IMR-90 (cell line): ENCODE measurements at regions not wholly inside any gene's neighbourhood (a gene's known extent, or its start where the extent isn't known, plus 50 kb on each side); places are given as distances from the start of the nearest gene placed in this dataset.

Experiments used
- ATAC-seq: fragments of 200-7000 bp; cut with Tn5 transposase; 2 replicates; pipeline ENCODE4 v1.9.1; 2020; ENCODE audit warnings: low read depth, mild to moderate bottlenecking, moderate library complexity
- BruUV-seq: library from RNA; stranded (reverse); fragments of 400-500 nt; replicated peaks from 2 replicates; lab custom pipeline; 2021; lab: Mats Ljungman, UMichigan
- CTCF ChIA-PET: fragments of 300-600 bp; formaldehyde crosslinking; extraction: SDS; loops from one replicate; lab custom pipeline; 2021; ENCODE audit warnings: antibody characterized with exemption; lab: Yijun Ruan, JAX
- POLR2A ChIA-PET: fragments of 300-600 bp; sonication (Branson Sonifier 250); formaldehyde crosslinking; loops from one replicate; lab custom pipeline; 2022; ENCODE audit warnings: antibody characterized with exemption; ENCODE audit not compliant: unreplicated experiment; lab: Charles Lee
- DNase-seq: peaks from one replicate; pipeline ENCODE4 v3.0.0; 2013
- H2AFZ ChIP-seq: replicated peaks from 2 replicates; pipeline ENCODE3; 2013; ENCODE audit warnings: low read length, mild to moderate bottlenecking; ENCODE audit not compliant: poor library complexity
- H2AK5ac ChIP-seq: 2 replicates; pipeline ENCODE4 v1.6.1; 2013; ENCODE audit warnings: low read depth, low read length, inconsistent platforms
- H2AK9ac ChIP-seq: replicated peaks from 2 replicates; pipeline ENCODE3; 2013; ENCODE audit warnings: mild to moderate bottlenecking, low read depth, low read length, moderate library complexity; ENCODE audit not compliant: poor library complexity
- H2BK120ac ChIP-seq: 2 replicates; pipeline ENCODE4 v1.6.1; 2013; ENCODE audit warnings: low read depth, low read length, inconsistent platforms
- H2BK15ac ChIP-seq: 3 replicates; pipeline ENCODE4 v1.6.1; 2013; ENCODE audit warnings: low read depth, low read length, inconsistent platforms
- H2BK20ac ChIP-seq: 2 replicates; pipeline ENCODE4 v1.6.1; 2013; ENCODE audit warnings: low read depth, mild to moderate bottlenecking, inconsistent platforms, low read length, moderate library complexity
- H2BK5ac ChIP-seq: 2 replicates; pipeline ENCODE4 v1.6.1; 2013; ENCODE audit warnings: mild to moderate bottlenecking, low read depth, low read length, inconsistent platforms; ENCODE audit not compliant: poor library complexity, severe bottlenecking
- H3K14ac ChIP-seq: replicated peaks from 2 replicates; pipeline ENCODE4 v1.6.1; 2013; ENCODE audit warnings: low read depth, low read length, inconsistent platforms
- H3K18ac ChIP-seq: 2 replicates; pipeline ENCODE4 v1.6.1; 2013; ENCODE audit warnings: low read depth, low read length, control low read depth
- H3K23ac ChIP-seq: 2 replicates; pipeline ENCODE4 v1.6.1; 2013; ENCODE audit warnings: low read depth, low read length, inconsistent platforms
- H3K27ac ChIP-seq: 2 replicates; pipeline ENCODE4 v1.5.1; 2013; ENCODE audit warnings: mild to moderate bottlenecking, control low read depth, low read length; ENCODE audit not compliant: insufficient read depth
- H3K27me3 ChIP-seq: 2 replicates; pipeline ENCODE4 v1.6.1; 2013; ENCODE audit warnings: low read length; ENCODE audit not compliant: control insufficient read depth, insufficient read depth
- H3K36me3 ChIP-seq: 2 replicates; pipeline ENCODE4 v1.6.1; 2013; ENCODE audit warnings: low read length, mixed read lengths; ENCODE audit not compliant: control insufficient read depth, insufficient read depth
- H3K4ac ChIP-seq: 2 replicates; pipeline ENCODE4 v1.6.1; 2013; ENCODE audit warnings: low read depth, low read length, inconsistent platforms
- H3K4me1 ChIP-seq: 2 replicates; pipeline ENCODE4 v1.6.1; 2013; ENCODE audit warnings: low read length, mixed read lengths; ENCODE audit not compliant: control insufficient read depth, insufficient read depth
- H3K4me2 ChIP-seq: 2 replicates; pipeline ENCODE4 v1.6.1; 2013; ENCODE audit warnings: low read depth, mild to moderate bottlenecking, control low read depth, low read length, moderate library complexity
- H3K4me3 ChIP-seq: 2 replicates; pipeline ENCODE4 v1.5.1; 2013; ENCODE audit warnings: low read depth, mild to moderate bottlenecking, control low read depth, low read length, moderate library complexity; ENCODE audit not compliant: insufficient read depth
- H3K56ac ChIP-seq: 2 replicates; pipeline ENCODE4 v1.6.1; 2013; ENCODE audit warnings: low read length, inconsistent platforms; ENCODE audit not compliant: insufficient read depth; ENCODE audit errors: extremely low read depth
- H3K79me1 ChIP-seq, 2 experiments: 2 replicates each; pipeline ENCODE4 v1.6.1; 2013; ENCODE audit warnings: low read length in 2 of 2, inconsistent platforms in 1 of 2, low read depth in 1 of 2
- H3K9ac ChIP-seq: 2 replicates; pipeline ENCODE4 v1.6.1; 2013; ENCODE audit warnings: low read depth, low read length, control low read depth
- H3K9me1 ChIP-seq: 2 replicates; pipeline ENCODE4 v1.6.1; 2013; ENCODE audit warnings: low read length, inconsistent platforms; ENCODE audit not compliant: insufficient read depth
- H3K9me3 ChIP-seq: 2 replicates; pipeline ENCODE4 v1.6.1; 2013; ENCODE audit warnings: low read length; ENCODE audit not compliant: control insufficient read depth, insufficient read depth
- H4K20me1 ChIP-seq: 2 replicates; pipeline ENCODE4 v1.6.1; 2013; ENCODE audit warnings: low read length, inconsistent platforms; ENCODE audit not compliant: insufficient read depth
- H4K5ac ChIP-seq: 2 replicates; pipeline ENCODE4 v1.6.1; 2013; ENCODE audit warnings: mild to moderate bottlenecking, low read depth, low read length, control low read depth
- H4K8ac ChIP-seq, 2 experiments: 2 replicates each; pipeline ENCODE4 v1.6.1; 2013; ENCODE audit warnings: low read depth in 2 of 2, low read length in 2 of 2, control low read depth in 1 of 2, inconsistent platforms in 1 of 2
- H4K91ac ChIP-seq: 2 replicates; pipeline ENCODE4 v1.6.1; 2013; ENCODE audit warnings: low read depth, low read length, inconsistent platforms; ENCODE audit not compliant: insufficient read depth
- BHLHE40 ChIP-seq: fragments of 150-350 bp; IDR thresholded peaks from 2 replicates; pipeline ENCODE4 v1.6.1; 2016; ENCODE audit warnings: mild to moderate bottlenecking, low read depth, low read length
- CEBPB ChIP-seq: IDR thresholded peaks from 2 replicates; pipeline ENCODE4 v1.6.1; 2012; ENCODE audit warnings: low read depth, low read length, improper control_type of control experiment
- CHD1 ChIP-seq: IDR thresholded peaks from 2 replicates; pipeline ENCODE4 v1.6.1; 2012; ENCODE audit warnings: low read depth, low read length, improper control_type of control experiment
- CTCF ChIP-seq: conservative IDR thresholded peaks from 2 replicates; pipeline ENCODE4 v1.5.1; 2012; ENCODE audit warnings: mild to moderate bottlenecking, low read depth, low read length, improper control_type of control experiment
- ELK1 ChIP-seq: fragments of 150-350 bp; IDR thresholded peaks from 2 replicates; pipeline ENCODE4 v1.6.1; 2016; ENCODE audit warnings: low read depth, mild to moderate bottlenecking, low read length, moderate library complexity, borderline replicate concordance
- FOS ChIP-seq: fragments of 150-350 bp; IDR thresholded peaks from 2 replicates; pipeline ENCODE4 v1.6.1; 2016; ENCODE audit warnings: low read depth, low read length
- MAFK ChIP-seq: IDR thresholded peaks from 2 replicates; pipeline ENCODE4 v1.6.1; 2012; ENCODE audit warnings: low read depth, low read length, improper control_type of control experiment
- MXI1 ChIP-seq: IDR thresholded peaks from 2 replicates; pipeline ENCODE4 v1.6.1; 2012; ENCODE audit warnings: low read depth, mild to moderate bottlenecking, low read length, moderate library complexity, borderline replicate concordance
- NFE2L2 ChIP-seq: fragments of 150-350 bp; IDR thresholded peaks from 2 replicates; pipeline ENCODE4 v1.6.1; 2016; ENCODE audit warnings: low read depth, mild to moderate bottlenecking, low read length
- POLR2A ChIP-seq: IDR thresholded peaks from 2 replicates; pipeline ENCODE4 v1.6.1; 2012; ENCODE audit warnings: mild to moderate bottlenecking, low read depth, low read length
- RCOR1 ChIP-seq: IDR thresholded peaks from 2 replicates; pipeline ENCODE4 v1.6.1; 2012; ENCODE audit warnings: mild to moderate bottlenecking, low read length, improper control_type of control experiment; ENCODE audit not compliant: insufficient replicate concordance
- WGBS, 2 experiments: methylation state at CpG; one replicate each; pipeline versions ENCODE4 v1.1.5 to v1.1.7; 2013; ENCODE audit warnings: missing lambda C conversion rate in 2 of 2; ENCODE audit not compliant: insufficient read length in 1 of 2; ENCODE audit errors: extremely low coverage in 2 of 2; 5-methylcytosine and 5-hydroxymethylcytosine counted together
- dilution Hi-C: fragments of 300-500 bp; cut with HindIII; formaldehyde crosslinking; loops from one replicate; pipeline ENCODE4 v1.14.3; 2018; ENCODE audit warnings: low sequenced_read_pairs; ENCODE audit not compliant: unreplicated experiment
- in situ Hi-C: fragments of 300-500 bp; cut with MboI; formaldehyde crosslinking; loops from 3 replicates; pipeline ENCODE4 v1.14.3; 2019; ENCODE audit warnings: low sequenced_read_pairs, inconsistent platforms, mixed read lengths
- intact Hi-C: fragments of 100-400 bp; cut with micrococcal nuclease; formaldehyde crosslinking; loops from 2 replicates; pipeline ENCODE4 v1.10.0; 2022

- Histone ChIP-seq H3K4me2 (no peak overlapping the region), H2BK15ac (no peak overlapping the region), H3K23ac (no peak overlapping the region), H3K9me3 (no peaks in the 10 kb centered on the region), H4K8ac (no peak overlapping the region), H3K4me1 (no peaks in the 10 kb centered on the region), H3K9me1 (no peaks in the 10 kb centered on the region), H3K79me1 (no peaks in the 10 kb centered on the region), H2AFZ (no peak overlapping the region), H4K91ac (no peak overlapping the region), H2AK9ac (no peak overlapping the region), H2BK120ac (no peak overlapping the region), H3K4ac (no peak overlapping the region), H4K5ac (no peak overlapping the region), H3K4me3 (no peak overlapping the region), H3K27me3 (no peaks in the 10 kb centered on the region), H3K27ac (no peak overlapping the region), H2BK20ac (no peak overlapping the region), H3K36me3 (no peaks in the 10 kb centered on the region), H3K18ac (no peak overlapping the region), H4K20me1 (no peaks in the 10 kb centered on the region; the same call in 1 of the 2 replicates), H3K56ac (no peak overlapping the region), H3K14ac (no peak overlapping the region), H2BK5ac (no peak overlapping the region), H3K9ac (no peak overlapping the region), H2AK5ac (no peak overlapping the region)
- dilution Hi-C loops (no loop called here), intact Hi-C loops (no loop called here), in situ Hi-C loops (no loop called here)
- ChIA-PET CTCF (no interaction called here), POLR2A (no interaction called here)
- TF ChIP-seq MXI1 (no peak), NFE2L2 (no peak), CEBPB (no peak), RCOR1 (no peak), FOS (no peak), CHD1 (no peak), POLR2A (no peak), ELK1 (no peak), MAFK (no peak), CTCF (no peak), BHLHE40 (no peak)
- 27% methylated on average over 1 of the region's 4 CpGs; no CpG with 5 or more reads in 1 of the 2 experiments for WGBS, 2 experiments
- DNase-seq (no peak), ATAC-seq (no peak)
- BruUV-seq = no TSS peak
Observed at GRCh38 chr3:10682692-10683091, 133.3 kb upstream of the SLC6A11 start.
